ENCODE measurements at regions not wholly inside any gene's neighbourhood (a gene's known extent, or its start where the extent isn't known, plus 50 kb on each side); places are given as distances from the start of the nearest gene placed in this dataset.

DNA sequence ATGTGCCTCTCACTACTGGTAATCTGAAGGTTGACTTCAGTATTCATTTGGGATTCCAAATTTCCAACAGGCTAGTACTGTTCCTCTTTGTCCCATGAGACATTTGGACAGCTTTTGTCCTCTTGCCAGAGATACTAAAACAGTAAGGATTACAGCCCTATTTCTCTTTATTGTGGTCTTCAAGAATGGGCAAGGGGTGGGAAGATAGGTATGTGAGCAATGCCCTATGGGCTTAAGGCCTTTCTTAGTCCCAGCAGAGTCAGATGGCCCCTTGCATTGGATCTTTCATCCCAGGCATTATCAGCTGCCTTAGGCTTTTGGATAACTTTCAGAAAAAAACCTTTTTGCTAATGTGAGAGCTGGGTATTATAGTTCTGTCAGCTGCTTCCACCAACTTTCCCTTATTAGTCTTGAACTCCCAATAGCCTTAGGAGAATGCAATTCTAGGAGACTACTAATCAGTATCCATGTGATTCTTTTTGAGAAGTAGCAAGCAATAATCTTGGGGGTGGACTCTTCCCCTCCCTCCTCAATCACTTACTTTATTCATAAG is 361.1 kb upstream of the NUDT12 start:
- TF ChIP-seq POLR2A (IDR thresholded peaks at IDR 0.05; ENCODE audit: borderline replicate concordance, extremely low read depth, insufficient read depth, insufficient read length) (no peak), SP1 (IDR thresholded peaks at IDR 0.05; ENCODE audit: low read depth) (no peak), EZH2phosphoT487 (IDR thresholded peaks at IDR 0.05; ENCODE audit: borderline replicate concordance) (no peak), CTCF (IDR thresholded peaks at IDR 0.05 in 2 of 3, conservative IDR thresholded peaks at IDR 0.05 in 1 of 3; ENCODE audit: borderline replicate concordance in 1 of 3, insufficient read depth in 1 of 3, low read depth in 2 of 3, low read length in 2 of 3) (no peak), ZNF274 (IDR thresholded peaks at IDR 0.05; ENCODE audit: low read depth, low read length) (no peak), CEBPB (IDR thresholded peaks at IDR 0.05; ENCODE audit: low read depth) (no peak), ELF1 (IDR thresholded peaks at IDR 0.05; ENCODE audit: borderline replicate concordance, low read depth) (no peak), SIN3A (IDR thresholded peaks at IDR 0.05; ENCODE audit: low read depth) (no peak), MAX (IDR thresholded peaks at IDR 0.05) (no peak), YY1 (IDR thresholded peaks at IDR 0.05; ENCODE audit: extremely low read depth, insufficient replicate concordance, low read depth, low read length) (no peak), EZH2 (IDR thresholded peaks at IDR 0.05) (no peak), FOSL1 (IDR thresholded peaks at IDR 0.05; ENCODE audit: low read depth) (no peak)
- TF ChIP-seq, protein P1, sequence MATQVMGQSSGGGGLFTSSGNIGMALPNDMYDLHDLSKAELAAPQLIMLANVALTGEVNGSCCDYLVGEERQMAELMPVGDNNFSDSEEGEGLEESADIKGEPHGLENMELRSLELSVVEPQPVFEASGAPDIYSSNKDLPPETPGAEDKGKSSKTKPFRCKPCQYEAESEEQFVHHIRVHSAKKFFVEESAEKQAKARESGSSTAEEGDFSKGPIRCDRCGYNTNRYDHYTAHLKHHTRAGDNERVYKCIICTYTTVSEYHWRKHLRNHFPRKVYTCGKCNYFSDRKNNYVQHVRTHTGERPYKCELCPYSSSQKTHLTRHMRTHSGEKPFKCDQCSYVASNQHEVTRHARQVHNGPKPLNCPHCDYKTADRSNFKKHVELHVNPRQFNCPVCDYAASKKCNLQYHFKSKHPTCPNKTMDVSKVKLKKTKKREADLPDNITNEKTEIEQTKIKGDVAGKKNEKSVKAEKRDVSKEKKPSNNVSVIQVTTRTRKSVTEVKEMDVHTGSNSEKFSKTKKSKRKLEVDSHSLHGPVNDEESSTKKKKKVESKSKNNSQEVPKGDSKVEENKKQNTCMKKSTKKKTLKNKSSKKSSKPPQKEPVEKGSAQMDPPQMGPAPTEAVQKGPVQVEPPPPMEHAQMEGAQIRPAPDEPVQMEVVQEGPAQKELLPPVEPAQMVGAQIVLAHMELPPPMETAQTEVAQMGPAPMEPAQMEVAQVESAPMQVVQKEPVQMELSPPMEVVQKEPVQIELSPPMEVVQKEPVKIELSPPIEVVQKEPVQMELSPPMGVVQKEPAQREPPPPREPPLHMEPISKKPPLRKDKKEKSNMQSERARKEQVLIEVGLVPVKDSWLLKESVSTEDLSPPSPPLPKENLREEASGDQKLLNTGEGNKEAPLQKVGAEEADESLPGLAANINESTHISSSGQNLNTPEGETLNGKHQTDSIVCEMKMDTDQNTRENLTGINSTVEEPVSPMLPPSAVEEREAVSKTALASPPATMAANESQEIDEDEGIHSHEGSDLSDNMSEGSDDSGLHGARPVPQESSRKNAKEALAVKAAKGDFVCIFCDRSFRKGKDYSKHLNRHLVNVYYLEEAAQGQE (IDR thresholded peaks at IDR 0.05; ENCODE audit: low read depth) = no peak

Data from HCT116 (cell line).